IPS DF 4.7 (cell line): ENCODE measurements at regions not wholly inside any gene's neighbourhood (a gene's known extent, or its start where the extent isn't known, plus 50 kb on each side); places are given as distances from the start of the nearest gene placed in this dataset.

Experiments used
- DNase-seq: peaks from one replicate; pipeline ENCODE4 v3.0.0-alpha.2; 2013; ENCODE audit warnings: low spot score; ENCODE audit errors: extremely low read depth

- no peak for DNase-seq
Measured at GRCh38 chr7:22627136-22627535, 99.9 kb upstream of the IL6 start.

DNA sequence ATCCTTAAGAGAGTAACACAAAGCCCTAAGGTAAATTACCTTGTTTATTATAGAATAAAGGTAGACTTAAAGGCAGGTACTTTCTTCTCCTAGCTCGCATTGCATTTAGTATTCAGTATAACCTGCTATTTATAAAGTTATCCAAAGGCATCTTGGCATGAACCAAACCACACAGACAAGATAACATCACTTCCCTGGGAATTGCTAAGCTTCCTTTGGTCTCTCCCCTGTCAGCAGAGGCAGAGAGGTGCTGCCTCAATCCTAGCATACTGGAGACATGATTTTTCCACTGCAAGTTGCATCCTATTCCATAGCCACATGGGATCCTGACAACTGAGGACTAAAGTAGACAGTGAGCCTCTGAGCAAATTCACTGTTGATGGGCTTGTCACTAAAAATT lies 101.7 kb upstream of the IL6 start:
- no peak for DNase-seq

DNA sequence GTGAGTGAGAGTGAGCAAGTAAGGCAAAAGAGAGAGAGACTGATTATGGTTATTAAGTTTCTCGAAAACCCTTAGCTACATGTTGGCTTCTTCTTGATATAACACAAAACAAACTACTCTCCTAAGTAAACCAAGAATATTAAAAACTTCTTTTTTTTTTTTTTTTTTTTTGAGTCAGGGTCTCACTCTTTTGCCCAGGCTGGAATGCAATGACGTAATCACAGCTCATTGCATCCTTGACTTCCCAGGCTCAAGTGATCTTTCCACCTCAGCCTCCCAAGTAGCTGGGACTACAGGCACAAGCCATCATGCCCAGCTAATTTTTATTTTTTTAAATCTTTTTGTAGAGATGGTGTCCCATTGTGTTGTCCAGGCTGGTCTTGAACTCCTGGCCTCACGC lies 102.2 kb upstream of the IL6 start:
- DNase-seq: no peak

DNA sequence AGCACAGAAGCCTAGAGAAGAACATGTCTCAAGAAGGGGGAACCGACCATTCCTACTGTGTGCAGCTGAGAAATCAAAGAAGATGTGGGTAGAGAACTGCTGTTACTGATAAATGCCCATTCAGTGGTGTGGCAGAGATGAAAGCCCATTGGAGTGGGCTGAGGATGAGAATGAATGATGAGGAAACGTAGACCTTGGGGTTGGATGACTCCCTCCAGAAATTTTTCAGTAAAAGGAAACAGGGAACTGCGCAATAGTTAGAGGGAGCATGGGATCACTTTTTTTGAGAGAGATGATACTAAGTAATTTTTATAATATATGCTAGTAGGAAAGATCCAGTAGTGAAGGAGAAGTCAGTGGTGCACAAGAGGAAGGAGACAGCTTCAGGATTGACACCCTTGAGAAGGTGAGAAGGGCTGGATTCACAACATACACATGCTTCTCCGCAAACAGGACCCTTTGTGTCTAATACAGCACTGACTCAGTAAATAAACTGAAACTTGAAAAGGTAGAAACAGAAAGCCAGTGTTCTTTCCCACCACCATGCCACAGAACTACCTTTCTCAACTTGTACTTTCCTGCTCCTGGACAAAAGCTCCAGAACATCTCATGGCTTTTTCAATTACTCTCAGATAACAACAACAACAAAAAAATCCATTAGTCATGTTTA lies 104.7 kb upstream of the IL6 start:
- no peak for DNase-seq

- DNase-seq: no peak
Measured at GRCh38 chr7:22618528-22618927, 108.5 kb upstream of the IL6 start.

DNA sequence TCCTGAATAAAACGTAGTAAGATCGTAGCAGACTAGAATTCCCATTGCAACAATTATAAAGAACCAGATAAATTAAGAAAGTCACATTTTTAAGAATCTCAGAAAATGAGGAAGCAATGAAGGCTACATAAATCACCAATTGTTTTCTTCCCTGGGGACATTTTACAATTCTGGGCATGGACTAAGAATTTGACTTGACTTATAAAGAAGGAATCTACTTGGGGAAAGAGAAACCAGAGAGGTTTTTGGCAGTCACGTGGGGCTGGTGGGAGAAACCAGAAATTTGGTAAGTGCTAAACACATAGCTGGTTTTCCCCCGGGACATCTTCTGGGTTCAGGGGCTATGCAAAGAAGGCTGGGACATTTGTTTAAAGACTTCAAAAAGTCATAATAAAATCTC lies 109.8 kb upstream of the IL6 start:
- DNase-seq: no peak

DNA sequence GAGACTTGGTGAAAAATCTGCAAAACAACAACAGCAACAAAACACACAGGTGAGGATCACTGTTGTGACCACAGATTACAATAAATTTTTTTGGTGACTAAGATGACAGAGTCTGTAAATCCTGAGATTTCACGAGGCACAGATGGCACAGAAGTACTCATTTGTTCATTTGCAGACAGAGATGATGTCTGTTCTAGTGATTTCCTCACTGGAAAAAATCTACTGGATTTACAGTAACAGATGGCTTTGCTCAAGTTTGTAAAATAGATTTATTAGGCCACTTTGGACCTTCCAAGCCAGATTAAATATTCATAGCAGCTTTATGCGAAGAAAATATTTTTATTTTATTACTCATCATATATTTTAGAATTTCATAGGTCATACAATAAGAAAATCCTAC lies 113.5 kb upstream of the IL6 start:
- no peak for DNase-seq

DNA sequence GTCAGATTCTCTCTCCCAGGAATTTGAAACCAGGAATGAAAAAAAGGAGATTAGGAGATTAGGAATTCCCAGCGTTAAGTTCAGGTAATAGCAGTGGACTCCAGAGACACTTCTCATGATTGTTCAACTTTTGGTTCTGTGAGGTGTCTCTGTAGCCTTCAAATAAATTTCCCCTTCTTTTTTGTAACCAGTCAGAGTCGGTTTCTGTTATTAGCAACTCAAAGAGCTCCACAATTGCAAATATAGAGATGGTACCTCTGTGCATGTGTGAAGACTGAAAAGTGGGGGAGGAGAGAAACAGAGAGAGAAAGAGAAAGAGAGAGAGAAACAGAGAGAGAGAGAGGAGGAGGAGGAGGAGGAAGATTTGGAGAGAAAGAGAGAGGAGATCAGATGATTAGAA lies 112.8 kb upstream of the STEAP1B start:
- no peak for DNase-seq

- DNase-seq: no peak
Measured at GRCh38 chr7:22611758-22612079, 111.7 kb upstream of the STEAP1B start.

DNA sequence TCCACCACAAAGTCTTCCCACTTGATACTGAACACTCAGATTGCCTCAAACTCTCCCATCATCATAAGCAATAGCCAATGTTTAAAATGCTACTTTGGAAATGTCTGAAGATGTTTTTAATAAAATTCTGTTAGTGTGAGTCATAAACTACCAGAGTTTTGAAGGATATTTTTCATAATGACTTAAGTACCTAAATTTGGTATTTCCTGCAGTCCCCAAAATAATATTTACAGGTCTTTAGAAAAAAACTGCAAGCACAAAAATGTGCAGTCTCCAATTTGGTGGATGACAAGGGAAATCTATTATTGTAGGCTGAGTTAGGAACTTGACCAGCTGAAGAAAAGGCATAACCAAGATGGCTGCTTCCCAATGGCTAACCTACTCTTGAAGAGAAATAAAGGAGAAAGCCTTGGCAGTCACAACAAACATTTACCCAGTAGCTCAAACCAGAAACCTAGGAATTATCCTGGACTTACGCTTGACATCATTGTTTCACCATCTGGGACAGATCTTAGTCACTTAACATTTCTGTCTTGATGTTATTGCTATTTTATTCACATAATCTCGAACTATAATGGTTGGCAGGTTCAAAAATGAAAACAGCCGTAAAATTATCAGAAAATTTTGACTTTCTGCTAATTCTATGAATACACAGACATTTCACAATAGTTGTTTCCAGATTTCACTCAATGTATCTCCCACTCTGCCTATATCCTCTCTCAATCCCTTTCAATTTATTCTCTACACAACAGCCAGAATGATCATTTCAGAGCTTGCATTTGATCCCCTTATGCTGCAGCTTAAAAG lies 111.2 kb upstream of the STEAP1B start:
- DNase-seq: no peak

DNA sequence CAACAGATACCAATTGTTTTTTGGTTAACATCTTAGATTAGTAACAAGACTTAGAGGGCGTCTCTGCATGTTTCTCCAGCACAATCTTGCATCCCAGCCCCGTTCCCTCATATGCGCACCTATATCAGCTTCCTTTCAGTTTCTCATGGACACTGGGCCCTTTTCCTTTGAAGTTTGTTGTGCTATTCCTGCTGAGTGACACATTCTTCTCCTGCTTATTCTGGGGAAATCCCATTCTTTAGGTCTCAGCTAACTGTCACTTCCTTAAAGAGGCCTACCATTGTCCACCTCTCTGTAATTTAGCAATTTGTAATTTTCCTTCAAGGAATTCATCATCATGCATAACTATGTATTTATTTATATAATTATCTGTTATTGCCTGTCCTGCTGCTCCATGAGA lies 110.3 kb upstream of the STEAP1B start:
- no peak for DNase-seq

DNA sequence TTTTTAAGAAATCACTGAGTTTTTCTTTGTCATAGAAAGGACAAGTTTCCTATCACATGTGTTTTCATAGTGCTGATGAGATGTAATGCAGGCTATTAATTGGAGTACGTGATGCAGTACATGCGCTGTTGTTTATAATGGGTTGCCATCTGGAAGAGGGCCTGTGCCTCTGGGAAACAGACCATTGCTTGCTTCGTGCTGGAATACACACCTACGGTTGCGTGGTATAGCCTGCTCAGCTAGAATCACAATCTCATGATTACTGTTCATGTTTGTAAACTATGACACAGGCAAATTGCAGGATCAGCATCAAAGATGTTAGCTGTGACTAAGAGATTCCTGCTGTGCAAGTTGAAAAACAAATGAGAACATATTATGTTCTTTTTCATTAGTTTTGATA lies 107.2 kb upstream of the STEAP1B start:
- DNase-seq: no peak

DNA sequence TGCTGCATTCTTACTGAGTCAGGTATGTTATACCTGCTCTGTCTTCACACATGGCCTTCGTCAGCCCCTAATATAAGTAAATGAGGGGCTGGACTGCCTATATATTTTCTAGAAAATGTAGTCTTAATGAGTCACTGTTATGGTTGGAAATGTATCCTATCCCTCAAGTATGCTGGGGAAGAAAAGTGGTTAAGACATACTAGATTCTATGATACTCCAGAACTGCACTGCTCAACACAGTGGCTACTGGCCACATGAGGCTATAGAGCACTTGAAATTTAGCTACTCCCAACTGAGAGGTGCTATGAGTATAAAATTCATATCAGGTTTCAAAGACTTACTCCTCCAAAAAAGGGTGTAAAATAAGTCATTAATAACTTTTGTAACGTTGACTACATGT lies 104.3 kb upstream of the STEAP1B start:
- DNase-seq: no peak

GRCh38 chr7:22601812-22602565 lies 102.0 kb upstream of the STEAP1B start:
- DNase-seq: no peak

DNA sequence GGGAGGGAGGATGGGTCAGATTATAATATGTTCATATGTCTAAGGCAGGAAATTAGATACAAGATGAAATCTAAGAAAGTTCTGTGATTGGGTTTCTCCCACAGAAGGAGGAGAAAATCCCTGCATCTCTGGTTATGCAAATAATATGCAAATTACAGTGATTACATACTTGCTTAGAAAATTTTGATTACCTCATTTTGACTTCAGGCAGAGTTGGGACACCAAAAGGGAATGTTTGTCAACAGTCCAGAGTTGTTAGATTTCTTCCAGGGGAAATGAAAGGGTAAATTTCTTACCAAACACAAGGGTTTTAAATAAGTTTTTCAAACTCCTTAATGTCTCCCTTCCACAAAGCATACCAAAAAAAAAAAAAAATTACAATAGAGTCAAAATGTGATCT lies 101.4 kb upstream of the STEAP1B start:
- DNase-seq: no peak

DNA sequence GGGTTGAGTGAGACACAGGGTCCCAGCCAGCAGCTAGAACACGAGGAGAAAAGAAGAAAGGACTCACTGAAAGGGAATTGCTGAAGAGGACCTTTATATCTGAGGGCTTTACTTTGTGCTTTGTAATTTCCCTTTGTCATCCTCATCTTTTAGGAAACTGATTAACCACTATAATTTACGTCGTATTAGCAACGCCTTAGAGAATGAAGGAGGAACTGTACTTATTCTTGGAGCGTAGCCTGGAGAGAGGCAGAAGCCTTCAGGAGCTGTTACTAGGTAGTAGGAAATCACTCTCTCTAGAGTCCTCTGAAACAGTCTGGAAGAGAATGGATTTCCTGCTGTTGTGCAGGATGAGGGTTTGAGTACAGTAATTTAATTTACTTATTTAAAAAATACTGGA lies 101.0 kb upstream of the STEAP1B start:
- no peak for DNase-seq

GRCh38 chr7:22598318-22598920 lies 98.4 kb upstream of the STEAP1B start:
- DNase-seq: no peak

DNA sequence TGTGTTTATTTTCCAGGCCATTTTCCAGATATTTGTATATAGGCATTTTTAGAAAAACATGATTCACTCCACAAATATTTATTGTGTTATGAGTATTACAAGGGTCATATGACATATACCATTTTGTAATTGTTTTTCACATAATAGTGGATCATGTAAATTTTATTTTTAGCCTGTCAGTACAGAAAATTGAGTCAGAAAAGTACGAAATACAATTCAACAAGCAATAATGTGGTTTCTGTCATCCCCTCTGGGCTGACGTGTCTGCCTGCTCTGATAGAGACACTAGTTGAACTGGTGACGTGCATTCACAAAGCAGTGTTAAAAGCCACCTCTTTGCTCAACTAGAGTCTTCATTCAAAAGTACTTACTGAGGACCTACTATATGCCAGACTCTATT lies 97.9 kb upstream of the STEAP1B start:
- DNase-seq: no peak

- DNase-seq: no peak
Measured at GRCh38 chr7:22596763-22597400, 96.9 kb upstream of the STEAP1B start.

GRCh38 chr7:22594020-22594419 lies 94.0 kb upstream of the STEAP1B start:
- no peak for DNase-seq

- DNase-seq: no peak
Measured at GRCh38 chr7:22591271-22591670, 91.3 kb upstream of the STEAP1B start.
